Astrocyte of the cerebellum (primary cell): ENCODE measurements at regions not wholly inside any gene's neighbourhood (a gene's known extent, or its start where the extent isn't known, plus 50 kb on each side); places are given as distances from the start of the nearest gene placed in this dataset.
"Not testable (repeated sequence)": the region's sequence is repeated elsewhere in the genome, so short reads cannot be mapped to it uniquely, and the experiment has no call there.

Experiments
- DNase-seq: peaks from one replicate; pipeline ENCODE4 v3.0.0-alpha.2; 2011; ENCODE audit warnings: low read depth
- H3K4me3 ChIP-seq: 2 replicates; pipeline ENCODE4 v1.5.1; 2011; ENCODE audit warnings: mild to moderate bottlenecking, low read depth, low read length, moderate library complexity
- in situ Hi-C: cut with HindIII; loops from 2 replicates; pipeline ENCODE4 v1.10.0; 2017; ENCODE audit warnings: low sequenced_read_pairs
- TF ChIP-seq, protein P1 (sequence below): IDR thresholded peaks from 2 replicates; pipeline ENCODE4 v1.5.1; 2012; ENCODE audit warnings: low read length, low read depth, moderate library complexity, mild to moderate bottlenecking; ENCODE audit errors: missing control alignments

DNA sequence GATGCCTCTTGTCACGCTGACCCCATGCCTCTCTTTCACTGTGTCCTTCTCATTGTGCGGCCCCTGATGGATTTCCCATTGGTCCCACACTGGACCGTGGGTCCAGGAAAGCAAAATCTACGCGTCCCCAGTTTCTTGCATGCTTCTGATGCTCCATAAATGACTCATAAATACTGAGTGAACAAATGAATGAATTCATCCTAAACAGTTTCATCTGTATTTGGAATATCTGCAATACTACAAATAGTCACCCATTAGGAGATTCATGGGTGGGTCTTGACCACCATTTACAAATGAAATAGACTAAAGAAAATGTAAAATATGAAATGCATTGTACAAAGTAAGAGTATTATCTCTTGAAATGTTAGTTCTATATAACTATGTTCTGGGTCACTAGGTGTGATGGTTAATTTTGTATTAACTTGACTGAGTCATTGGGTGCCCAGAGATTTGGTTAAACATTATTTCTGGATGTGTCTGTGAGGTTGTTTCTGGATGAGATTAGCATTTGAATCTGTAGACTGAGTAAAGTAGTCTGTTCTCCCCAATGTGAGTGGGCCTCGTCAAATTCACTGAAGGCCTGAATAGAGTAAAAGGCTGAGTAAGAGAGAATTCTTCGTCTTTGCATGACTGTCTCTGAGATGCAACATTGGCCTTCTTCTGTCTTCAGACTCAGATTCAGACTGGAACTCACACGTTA is 448.7 kb downstream of the PREX1 start:
- H3K4me3 ChIP-seq = no peak overlapping the region
- no peak for DNase-seq
- TF ChIP-seq, protein P1, sequence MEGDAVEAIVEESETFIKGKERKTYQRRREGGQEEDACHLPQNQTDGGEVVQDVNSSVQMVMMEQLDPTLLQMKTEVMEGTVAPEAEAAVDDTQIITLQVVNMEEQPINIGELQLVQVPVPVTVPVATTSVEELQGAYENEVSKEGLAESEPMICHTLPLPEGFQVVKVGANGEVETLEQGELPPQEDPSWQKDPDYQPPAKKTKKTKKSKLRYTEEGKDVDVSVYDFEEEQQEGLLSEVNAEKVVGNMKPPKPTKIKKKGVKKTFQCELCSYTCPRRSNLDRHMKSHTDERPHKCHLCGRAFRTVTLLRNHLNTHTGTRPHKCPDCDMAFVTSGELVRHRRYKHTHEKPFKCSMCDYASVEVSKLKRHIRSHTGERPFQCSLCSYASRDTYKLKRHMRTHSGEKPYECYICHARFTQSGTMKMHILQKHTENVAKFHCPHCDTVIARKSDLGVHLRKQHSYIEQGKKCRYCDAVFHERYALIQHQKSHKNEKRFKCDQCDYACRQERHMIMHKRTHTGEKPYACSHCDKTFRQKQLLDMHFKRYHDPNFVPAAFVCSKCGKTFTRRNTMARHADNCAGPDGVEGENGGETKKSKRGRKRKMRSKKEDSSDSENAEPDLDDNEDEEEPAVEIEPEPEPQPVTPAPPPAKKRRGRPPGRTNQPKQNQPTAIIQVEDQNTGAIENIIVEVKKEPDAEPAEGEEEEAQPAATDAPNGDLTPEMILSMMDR = no peak
- in situ Hi-C loops = no loop called here

DNA sequence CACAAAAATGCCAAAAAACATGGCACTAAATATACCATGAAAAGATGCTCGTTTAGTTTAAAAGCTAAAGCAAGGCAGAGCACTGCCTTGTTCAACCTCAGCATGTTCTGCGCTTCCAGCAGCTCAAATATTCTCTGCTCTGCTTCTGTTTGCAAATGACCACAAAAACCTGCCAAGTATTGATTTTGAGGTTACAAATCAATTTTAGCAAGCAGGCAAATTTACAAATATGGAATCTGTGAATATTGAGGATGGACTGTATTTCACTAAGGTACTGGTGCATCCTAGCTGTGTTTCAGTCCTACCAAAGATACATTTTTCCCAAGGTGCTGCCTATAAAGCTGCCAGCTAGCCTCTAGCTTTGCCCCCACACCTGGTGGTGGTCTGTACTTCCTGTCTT is 449.9 kb downstream of the PREX1 start:
- no peak for DNase-seq
- in situ Hi-C loops = no loop called here
- TF ChIP-seq, protein P1 = no peak
- no peak overlapping the region for H3K4me3 ChIP-seq

DNA sequence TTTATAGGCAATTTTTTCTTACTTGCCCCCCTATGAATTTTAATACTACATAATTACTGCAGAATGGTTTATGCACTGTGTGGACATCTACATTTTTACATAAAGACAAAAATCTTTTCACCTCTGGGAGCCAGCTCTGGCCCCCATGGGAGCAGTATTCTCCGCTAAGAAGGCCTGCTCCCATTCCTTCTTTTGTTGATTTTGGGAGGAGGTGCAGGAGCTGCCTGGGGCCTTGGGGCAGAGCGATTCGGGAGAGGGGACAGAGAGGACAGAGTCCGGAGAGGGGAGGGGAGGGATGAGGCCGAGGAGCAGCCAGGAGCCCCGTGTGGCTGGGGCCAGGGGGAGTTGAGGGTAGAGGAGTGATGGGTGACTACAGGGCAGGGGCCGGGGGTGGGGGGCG is 452.0 kb downstream of the PREX1 start:
- H3K4me3 ChIP-seq = no peak overlapping the region
- in situ Hi-C loops = no loop called here
- TF ChIP-seq, protein P1 = no peak
- no peak for DNase-seq

DNA sequence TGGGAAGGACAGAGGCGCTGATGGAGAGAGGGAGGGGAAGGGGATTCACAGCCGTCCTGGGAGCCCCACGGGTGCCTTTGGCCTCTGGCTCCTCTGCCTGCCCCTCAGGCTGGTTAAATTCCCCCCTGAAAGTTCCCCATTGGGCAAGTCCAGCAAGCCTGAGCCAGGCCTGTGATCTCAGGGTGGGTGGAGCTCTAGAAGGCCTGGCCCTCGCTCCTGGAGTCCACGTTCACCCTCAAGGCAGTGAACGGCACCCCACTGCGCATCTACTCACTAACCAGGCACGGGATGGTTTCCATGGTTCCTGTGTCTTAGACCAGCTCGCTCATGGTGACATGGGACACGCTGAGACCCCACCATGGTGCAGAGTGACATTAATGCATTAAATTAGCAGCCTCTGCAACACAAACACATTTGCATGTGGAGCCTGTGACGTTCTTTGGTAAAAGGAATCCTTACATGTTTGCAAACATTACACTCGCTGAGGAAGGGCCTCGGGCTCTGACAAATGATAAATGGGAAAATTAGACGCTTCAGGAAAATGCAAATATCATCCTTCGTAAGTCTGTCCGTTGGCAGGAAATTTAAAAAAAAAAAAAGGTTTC is 452.7 kb downstream of the PREX1 start:
- TF ChIP-seq, protein P1 = no peak
- no peak for DNase-seq
- H3K4me3 ChIP-seq = no peak overlapping the region
- in situ Hi-C loops = no loop called here

DNA sequence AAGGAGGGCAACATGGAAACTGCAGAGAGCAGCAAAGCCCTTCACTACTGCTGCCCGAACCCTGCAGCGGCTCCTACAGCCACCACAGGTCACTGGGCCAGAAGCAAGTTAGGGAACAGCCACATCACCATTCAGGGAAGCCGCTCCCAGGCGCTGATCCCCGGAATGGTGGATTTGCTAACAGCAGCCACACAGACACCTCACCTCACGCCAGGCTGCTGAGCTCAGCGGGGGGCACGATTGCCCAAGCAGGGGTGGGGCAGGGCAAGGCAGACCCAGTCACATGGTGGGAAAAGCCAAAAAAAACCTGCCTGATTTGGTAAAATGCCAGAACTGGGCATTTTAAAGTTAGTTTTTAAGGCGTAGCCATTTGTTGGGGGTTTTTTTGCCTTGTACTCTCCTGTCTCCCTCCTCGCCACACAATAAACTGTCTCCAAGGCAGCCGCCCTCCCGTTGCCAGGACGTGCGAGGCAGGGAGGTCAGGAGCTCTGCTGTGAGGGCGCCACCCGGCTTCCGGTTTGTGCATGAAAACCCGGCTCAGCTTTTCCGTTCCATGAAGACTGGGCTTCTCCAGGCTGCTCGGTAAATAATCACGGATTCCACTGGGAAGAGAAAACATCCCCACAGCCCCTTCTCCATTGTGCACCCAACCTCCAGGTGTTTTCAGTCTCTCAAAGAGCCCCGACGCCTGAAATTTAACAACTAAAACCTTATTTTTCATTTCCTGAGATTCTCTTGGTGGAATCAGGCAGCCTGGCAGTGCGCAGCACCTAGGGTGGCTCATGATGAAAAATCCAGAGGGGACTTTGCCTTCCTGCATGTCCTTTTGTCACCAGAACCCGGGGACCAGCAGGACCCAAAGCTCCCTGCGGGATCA is 453.5 kb downstream of the PREX1 start:
- H3K4me3 ChIP-seq, DNase-seq, in situ Hi-C loops: not testable (repeated sequence)

DNA sequence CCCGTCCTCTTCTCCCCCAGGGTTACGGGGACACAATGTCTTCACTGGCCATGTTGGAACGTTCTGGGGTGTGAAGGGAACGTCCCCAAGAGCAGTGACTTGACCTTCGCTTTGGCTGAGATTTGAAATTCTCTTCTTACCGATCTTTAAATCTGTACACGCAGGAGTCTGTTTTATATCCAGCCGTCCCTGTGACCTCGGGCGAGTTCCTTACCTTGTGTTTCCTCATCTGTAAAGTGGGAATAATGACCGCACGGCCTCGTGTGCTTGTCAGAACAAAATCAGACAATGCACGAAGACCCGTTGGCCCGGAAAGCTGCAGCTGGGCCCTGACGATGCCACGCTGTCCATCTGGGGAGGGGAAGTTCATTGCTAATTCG is 454.3 kb downstream of the PREX1 start:
- DNase-seq = no peak
- TF ChIP-seq, protein P1 = no peak
- in situ Hi-C loops = no loop called here
- no peak overlapping the region for H3K4me3 ChIP-seq

DNA sequence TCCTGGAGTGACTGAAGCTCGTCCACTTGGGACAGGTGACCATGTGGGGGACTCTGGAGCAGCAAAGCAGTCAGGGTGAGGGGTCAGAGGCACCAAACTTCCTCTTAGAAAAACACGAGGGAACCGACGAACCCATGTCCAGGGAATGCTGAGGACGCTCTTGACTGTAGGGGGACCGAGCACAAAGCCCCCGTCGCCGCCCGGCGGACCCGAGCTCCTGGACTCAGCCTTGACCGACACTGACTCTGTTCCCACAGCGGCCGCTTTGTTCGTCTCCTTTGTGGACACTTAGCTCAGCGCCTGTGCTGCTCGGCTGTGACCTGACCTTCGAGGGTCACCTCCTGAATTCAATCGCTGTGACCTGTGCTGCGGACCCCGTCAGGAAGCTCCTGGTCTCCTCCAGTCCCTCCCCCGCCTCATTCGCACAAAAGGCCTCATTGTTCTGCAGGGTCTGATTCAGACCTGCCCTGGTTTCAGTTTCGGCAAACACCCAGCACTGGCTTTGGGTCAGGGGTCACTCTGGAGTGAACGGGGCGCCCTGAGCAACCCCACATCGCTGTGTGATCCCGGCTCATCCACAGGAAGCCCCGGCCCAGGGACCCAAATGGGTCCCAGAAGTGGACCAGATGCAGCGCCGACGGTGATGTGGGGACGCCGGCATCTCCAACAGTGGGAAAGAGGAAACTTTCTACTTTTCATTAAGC is 454.8 kb downstream of the PREX1 start:
- DNase-seq, in situ Hi-C loops, H3K4me3 ChIP-seq: not testable (repeated sequence)
